Caki2 (cell line): ENCODE measurements at regions not wholly inside any gene's neighbourhood (a gene's known extent, or its start where the extent isn't known, plus 50 kb on each side); places are given as distances from the start of the nearest gene placed in this dataset.

Experiments used
- DNase-seq: peaks from one replicate; pipeline ENCODE4 v3.0.0-alpha.2; 2015; ENCODE audit warnings: low read depth
- in situ Hi-C: cut with HindIII; loops from 2 replicates; pipeline ENCODE4 v1.10.0; 2016; ENCODE audit warnings: low sequenced_read_pairs, low pct_unique_long_range_greater_than_20kb, mixed read lengths

DNA sequence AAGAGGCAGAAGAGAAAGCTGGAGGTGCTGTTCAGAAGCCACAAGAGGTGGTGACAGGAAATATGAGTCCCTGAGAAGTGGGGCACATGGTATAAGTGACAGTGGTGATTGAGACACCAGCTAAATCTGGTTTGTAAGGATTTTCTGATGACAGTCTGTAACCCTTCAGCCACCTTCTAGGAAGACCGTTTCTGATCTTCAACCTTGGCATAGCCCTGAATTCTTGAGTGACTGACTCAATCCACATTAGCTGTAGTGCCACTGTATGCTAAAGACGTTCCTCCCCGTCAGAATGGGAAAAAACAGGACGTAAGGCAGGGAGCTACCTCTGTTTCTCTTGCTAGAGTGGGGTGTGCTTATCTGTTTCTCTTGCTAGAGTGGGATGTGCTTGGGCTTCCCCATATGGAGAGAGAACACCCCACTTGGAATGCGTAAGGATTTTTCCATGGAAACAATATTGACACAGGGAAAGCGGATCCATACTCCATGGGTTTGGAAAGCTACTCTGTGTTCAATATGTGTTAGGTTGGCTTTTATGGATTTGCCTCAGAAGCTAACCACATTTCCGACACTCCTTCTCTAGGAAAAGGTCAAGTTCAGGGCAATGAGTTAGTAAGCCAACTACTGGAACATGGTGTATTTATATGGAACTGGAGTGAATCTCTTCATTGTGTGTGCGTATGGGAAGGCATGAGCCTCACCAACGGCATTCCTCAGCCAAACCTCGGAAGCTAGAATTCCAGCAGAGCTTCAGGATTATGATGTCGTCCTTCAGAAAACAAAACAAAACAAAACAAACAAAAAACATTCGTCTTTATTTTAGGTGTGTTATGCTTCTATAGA is 948.8 kb upstream of the SLC10A2 start:
- DNase-seq: peak; percentile 92
- in situ Hi-C loops: loop anchor here (25.0 kb wide), 1 partner anchor 128 kb away; no protein-coding TSS in a partner anchor

GRCh38 chr13:104011505-104012241 is 945.5 kb upstream of the SLC10A2 start:
- in situ Hi-C loops: loop anchor here (25.0 kb wide), 1 partner anchor 124 kb away; no protein-coding TSS in a partner anchor
- DNase-seq: peak; percentile 91

DNA sequence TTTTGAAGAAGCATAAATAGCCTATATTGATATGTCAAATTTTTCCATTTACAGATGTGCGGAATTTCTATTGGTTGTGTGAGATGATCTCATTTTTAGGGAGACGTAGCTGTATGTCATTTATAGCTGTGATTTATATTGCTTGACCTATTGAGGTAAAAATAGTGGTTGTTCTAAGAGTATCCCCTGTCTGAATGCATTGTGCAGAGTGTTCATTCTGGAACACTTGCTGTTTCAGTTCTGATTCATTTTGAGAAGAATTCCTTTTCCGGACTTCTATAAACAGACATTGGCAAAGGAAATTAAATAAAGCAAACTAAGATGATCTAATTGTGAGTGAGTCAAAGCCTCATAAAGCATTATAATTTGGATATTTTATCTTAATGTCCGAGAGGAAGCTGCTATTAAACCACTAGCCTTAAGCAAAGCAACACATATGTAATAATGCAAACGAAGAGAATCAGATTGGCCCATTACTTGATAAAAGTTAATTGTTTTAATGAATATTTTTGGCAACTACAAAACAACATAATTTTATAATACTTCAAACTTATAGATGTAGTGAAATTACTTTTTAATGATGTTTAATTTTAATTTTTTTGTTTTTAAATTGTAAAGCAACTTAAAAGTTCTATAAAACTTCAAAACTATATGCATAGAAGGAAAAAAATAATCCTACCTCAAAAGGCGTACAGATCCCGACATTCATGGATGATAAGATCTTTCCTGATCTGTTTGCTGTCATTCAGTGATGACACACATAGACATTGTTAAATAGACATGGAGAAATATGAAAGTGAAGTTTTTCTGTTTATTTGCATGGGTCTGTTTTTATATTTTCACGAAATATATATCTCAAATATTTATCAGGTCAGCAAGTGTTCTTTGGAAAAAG is 942.6 kb upstream of the SLC10A2 start:
- DNase-seq: no peak
- in situ Hi-C loops: loop anchor here (25.0 kb wide), 1 partner anchor 121 kb away; no protein-coding TSS in a partner anchor

DNA sequence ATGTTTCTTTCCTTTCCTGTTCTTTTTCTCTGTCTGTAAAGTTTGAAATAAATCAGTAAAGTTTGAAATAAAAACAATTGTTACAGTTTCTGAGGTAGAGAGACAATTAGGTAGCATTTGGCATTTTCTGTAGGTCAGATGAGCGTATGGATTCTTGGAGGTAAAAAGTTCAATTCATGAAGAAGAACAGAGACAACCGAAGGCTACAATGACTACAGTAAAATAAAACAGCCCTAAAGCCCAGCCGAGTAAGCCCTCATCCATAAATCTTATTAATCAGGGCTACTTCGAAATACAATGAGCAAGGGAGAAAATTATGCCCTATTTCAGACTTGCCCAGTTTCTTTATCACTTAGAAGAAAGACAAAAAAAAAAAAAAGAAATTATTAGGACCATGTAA is 941.9 kb upstream of the SLC10A2 start:
- in situ Hi-C loops: loop anchor here (25.0 kb wide), 1 partner anchor 121 kb away; no protein-coding TSS in a partner anchor
- DNase-seq: no peak

- in situ Hi-C loops: loop anchor here (25.0 kb wide), 1 partner anchor 119 kb away; no protein-coding TSS in a partner anchor
- DNase-seq: peak; percentile 98
Observed at GRCh38 chr13:104006625-104007075, 940.4 kb upstream of the SLC10A2 start.

- in situ Hi-C loops: loop anchor here (25.0 kb wide), 1 partner anchor 117 kb away; no protein-coding TSS in a partner anchor
- DNase-seq: no peak
Observed at GRCh38 chr13:104004572-104004971, 938.4 kb upstream of the SLC10A2 start.

GRCh38 chr13:104002216-104002615 is 936.0 kb upstream of the SLC10A2 start:
- no peak for DNase-seq
- in situ Hi-C loops: loop anchor here (25.0 kb wide), 1 partner anchor 115 kb away; no protein-coding TSS in a partner anchor

DNA sequence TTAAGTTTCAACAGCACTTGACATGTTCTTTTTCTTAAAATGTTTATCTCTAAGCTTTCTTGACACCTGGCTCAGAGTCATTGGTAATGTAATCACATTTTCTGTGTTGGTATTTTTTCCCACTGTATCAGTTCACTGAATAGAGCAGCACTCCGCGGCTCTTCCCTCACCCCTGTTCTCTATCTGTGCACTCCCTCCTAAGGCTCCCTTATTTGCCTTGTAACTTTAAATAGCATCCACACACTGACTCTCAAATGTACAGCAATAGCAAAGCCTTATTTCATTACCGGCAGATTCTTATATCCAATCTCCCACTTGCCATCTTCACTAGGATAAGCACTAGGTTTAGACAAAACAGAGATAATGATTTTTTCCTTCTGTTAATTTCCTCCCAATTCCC is 935.5 kb upstream of the SLC10A2 start:
- in situ Hi-C loops: loop anchor here (25.0 kb wide), 1 partner anchor 114 kb away; no protein-coding TSS in a partner anchor
- DNase-seq: no peak

DNA sequence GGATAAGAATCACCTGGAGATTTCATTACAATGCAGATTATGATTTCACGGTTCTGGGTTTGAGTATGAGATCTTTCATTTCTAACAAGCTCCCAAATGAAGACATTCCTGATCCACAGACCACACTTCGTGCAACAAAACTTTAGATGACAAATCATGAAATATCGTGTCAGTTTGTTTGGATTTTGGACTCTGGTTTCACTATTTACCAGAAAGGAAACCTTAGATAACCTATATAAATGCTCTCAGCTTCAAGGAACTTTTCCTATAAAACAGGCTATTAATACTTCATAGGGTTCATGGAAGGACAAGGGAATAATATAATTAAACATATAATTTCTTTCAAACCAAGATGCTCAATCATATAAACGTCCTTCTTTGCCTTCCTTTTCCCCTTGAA is 930.5 kb upstream of the SLC10A2 start:
- in situ Hi-C loops: no loop called here
- DNase-seq: no peak

- DNase-seq: no peak
Observed at GRCh38 chr13:103983948-103984347, 917.7 kb upstream of the SLC10A2 start.

DNA sequence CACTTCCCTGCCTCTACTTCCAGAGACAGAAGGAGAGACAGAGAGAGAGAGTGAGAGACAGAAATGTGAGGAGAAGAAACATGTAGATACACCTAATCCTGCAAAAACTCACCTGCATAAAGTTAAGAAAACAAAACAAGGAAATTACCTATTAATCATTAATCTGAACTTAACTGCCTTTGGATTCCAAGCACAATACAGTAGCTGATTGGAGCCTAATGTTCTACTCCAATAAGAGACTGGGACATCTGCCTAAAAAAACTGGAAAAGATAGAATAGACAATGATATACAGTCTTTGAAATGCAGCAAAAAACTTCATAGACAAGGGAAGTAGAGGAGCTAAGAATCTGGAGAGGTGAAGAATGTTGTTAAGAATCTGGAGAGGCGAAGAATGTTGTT is 910.2 kb upstream of the SLC10A2 start:
- in situ Hi-C loops: no loop called here
- DNase-seq: peak; percentile 93

More at GRCh38 chr13:103983948-103984347, 917.7 kb upstream of the SLC10A2 start:
- in situ Hi-C loops: no loop called here

DNA sequence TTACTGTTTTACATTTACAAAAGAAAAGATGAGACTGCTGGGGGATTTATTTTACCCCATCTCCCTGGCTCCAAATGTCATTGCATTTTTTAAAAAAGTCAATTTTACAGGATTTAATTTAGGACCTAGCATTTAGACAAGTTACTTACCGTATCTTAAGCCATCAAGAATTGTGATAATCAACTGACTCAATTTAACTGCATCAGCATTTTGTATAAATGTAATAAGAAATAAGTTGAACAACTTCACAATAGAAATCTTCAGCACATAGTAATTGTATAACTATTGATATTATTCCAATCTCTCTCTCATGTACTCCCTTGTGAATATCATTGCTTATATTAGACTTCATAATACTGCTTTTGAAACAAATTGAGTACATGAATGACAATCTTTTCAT is 907.5 kb upstream of the SLC10A2 start:
- DNase-seq: no peak
- in situ Hi-C loops: no loop called here

- no peak for DNase-seq
- in situ Hi-C loops: no loop called here
Observed at GRCh38 chr13:103969520-103970050, 903.4 kb upstream of the SLC10A2 start.

- no peak for DNase-seq
- in situ Hi-C loops: no loop called here
Observed at GRCh38 chr13:103965506-103966243, 899.5 kb upstream of the SLC10A2 start.

DNA sequence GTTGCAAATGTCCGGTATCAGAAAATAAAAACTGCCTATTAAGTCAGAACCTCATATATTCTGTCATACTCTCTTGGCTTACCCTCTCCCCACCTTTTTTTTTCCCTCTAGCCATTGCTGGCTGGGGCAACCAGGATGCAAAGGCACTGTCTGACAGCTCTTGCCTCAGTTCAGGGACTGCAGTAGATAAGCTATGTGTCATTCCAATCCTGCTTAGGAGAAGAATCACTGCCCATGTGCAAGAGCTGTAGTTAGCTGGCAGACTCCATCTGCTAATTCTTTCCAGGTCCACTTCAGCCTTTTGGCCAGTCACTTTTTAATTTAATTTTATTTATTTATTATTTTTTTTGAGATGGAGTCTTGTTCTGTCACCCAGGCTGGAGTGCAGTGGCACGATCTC is 895.6 kb upstream of the SLC10A2 start:
- in situ Hi-C loops: no loop called here
- no peak for DNase-seq

- in situ Hi-C loops: no loop called here
- DNase-seq: no peak
Observed at GRCh38 chr13:103961129-103961528, 894.9 kb upstream of the SLC10A2 start.

- DNase-seq: no peak
- in situ Hi-C loops: no loop called here
Observed at GRCh38 chr13:103960001-103960400, 893.8 kb upstream of the SLC10A2 start.
